ENCODE measurements at regions not wholly inside any gene's neighbourhood (a gene's known extent, or its start where the extent isn't known, plus 50 kb on each side); places are given as distances from the start of the nearest gene placed in this dataset.

- no peak overlapping the region for H4K91ac ChIP-seq (replicated peaks; ENCODE audit: insufficient read length, low read length)
- H2BK20ac ChIP-seq (ENCODE audit: low read length): no peak overlapping the region
- no peak overlapping the region for H3K9ac ChIP-seq (replicated peaks in 1 of 4; ENCODE audit: extremely low read depth in 1 of 4, low read depth in 3 of 4, low read length in 3 of 4)
- H4K8ac ChIP-seq (ENCODE audit: extremely low read depth, insufficient read depth, low read length): no peak overlapping the region
- H3K9me3 ChIP-seq (ENCODE audit: insufficient read depth in 2 of 2, low read depth in 1 of 2, low read length in 1 of 2): no peaks in the 10 kb centered on the region
- no peak overlapping the region for H3K23ac ChIP-seq (ENCODE audit: insufficient read length)
- no peaks in the 10 kb centered on the region for H4K20me1 ChIP-seq (replicated peaks in 1 of 2; ENCODE audit: control insufficient read depth in 1 of 2, insufficient read depth in 2 of 2, low read length in 2 of 2)
- no peak overlapping the region for H3K4me2 ChIP-seq (ENCODE audit: insufficient read depth in 1 of 2, low read depth in 2 of 2, low read length in 2 of 2)
- H3K79me2 ChIP-seq (ENCODE audit: control insufficient read depth in 1 of 2, insufficient read depth in 2 of 2, low read length in 2 of 2): no peaks in the 10 kb centered on the region
- H3K4me1 ChIP-seq (replicated peaks in 1 of 4; ENCODE audit: control insufficient read depth in 3 of 4, insufficient read depth in 4 of 4, low read length in 3 of 4): no peaks in the 10 kb centered on the region
- no peaks in the 10 kb centered on the region for H3K36me3 ChIP-seq (ENCODE audit: control insufficient read depth in 2 of 4, insufficient read depth in 4 of 4, low read length in 3 of 4)
- H3K27ac ChIP-seq (ENCODE audit: low read depth, low read length): no peak overlapping the region
- POLR2A ChIA-PET (ENCODE audit: partially characterized antibody): no interaction called here
- no peaks in the 10 kb centered on the region; the same call in 1 of the 2 replicates for H3K23me2 ChIP-seq (ENCODE audit: low read depth, low read length)
- H3K79me1 ChIP-seq (ENCODE audit: low read depth, low read length): no peaks in the 10 kb centered on the region
- H2BK12ac ChIP-seq (ENCODE audit: low read depth, low read length): no peak overlapping the region
- FAIRE-seq (no peak), DNase-seq (ENCODE audit: low read depth in 1 of 2, low spot score in 2 of 2) (no peak)
- H3K4me3 ChIP-seq (ENCODE audit: extremely low read depth in 1 of 4, insufficient read depth in 2 of 4, low read depth in 3 of 4, low read length in 4 of 4): no peak overlapping the region
- H3K18ac ChIP-seq (ENCODE audit: extremely low read depth, low read length): no peak overlapping the region
- H3K27me3 ChIP-seq (replicated peaks in 1 of 4; ENCODE audit: control insufficient read depth in 3 of 4, extremely low read depth in 1 of 4, insufficient read depth in 3 of 4, low read length in 3 of 4): no peaks in the 10 kb centered on the region
- no peak overlapping the region for H3K56ac ChIP-seq (replicated peaks; ENCODE audit: insufficient read length, low read depth, low read length)
- CTCF ChIA-PET (ENCODE audit: partially characterized antibody): interaction anchor here (0.7 kb wide), 1 partner anchor 419 kb away, joined by 3 read pairs; no protein-coding TSS in a partner anchor
- no peak overlapping the region for H2BK5ac ChIP-seq (ENCODE audit: low read depth, low read length)
- H2BK120ac ChIP-seq (replicated peaks; ENCODE audit: low read depth, low read length): no peak overlapping the region
- no peak overlapping the region for H2BK15ac ChIP-seq (ENCODE audit: low read length)
- WGBS, 2 experiments (ENCODE audit: extremely low coverage in 1 of 2, insufficient coverage in 1 of 2, insufficient read length in 1 of 2, insufficient replicate concordance in 2 of 2, low coverage in 1 of 2, low lambda C conversion rate in 2 of 2, missing lambda C conversion rate in 1 of 2): 94% methylated on average over 2 of the region's 2 CpGs; no CpG with 5 or more reads in 1 of the 2 experiments
- TF ChIP-seq TBP (IDR thresholded peaks at IDR 0.05; ENCODE audit: low read depth, low read length) (no peak), KDM1A (IDR thresholded peaks at IDR 0.05; ENCODE audit: borderline replicate concordance, low read length) (no peak), EZH2 (IDR thresholded peaks at IDR 0.05; ENCODE audit: low read depth, low read length, severe bottlenecking) (no peak), CTCF (IDR thresholded peaks at IDR 0.05; ENCODE audit: control extremely low read depth in 1 of 3, insufficient read depth in 1 of 3, low read depth in 1 of 3, low read length in 3 of 3) (no peak), ATF2 (IDR thresholded peaks at IDR 0.05; ENCODE audit: low read length) (no peak)
- no peak overlapping the region for H2AFZ ChIP-seq (ENCODE audit: low read length)
- no peak overlapping the region for H3K4ac ChIP-seq (replicated peaks; ENCODE audit: insufficient read length, low read depth, low read length)
- no peak overlapping the region for H3K14ac ChIP-seq (ENCODE audit: insufficient read length)
- no peak overlapping the region for H2AK5ac ChIP-seq (ENCODE audit: low read depth, low read length)
- H4K5ac ChIP-seq (ENCODE audit: insufficient read length, low read depth, low read length): no peak overlapping the region
Measured at GRCh38 chr4:81783558-81783957, 311.9 kb upstream of the RASGEF1B start.

Measured in H1 (cell line).